ENCODE measurements at regions not wholly inside any gene's neighbourhood (a gene's known extent, or its start where the extent isn't known, plus 50 kb on each side); places are given as distances from the start of the nearest gene placed in this dataset.

DNA sequence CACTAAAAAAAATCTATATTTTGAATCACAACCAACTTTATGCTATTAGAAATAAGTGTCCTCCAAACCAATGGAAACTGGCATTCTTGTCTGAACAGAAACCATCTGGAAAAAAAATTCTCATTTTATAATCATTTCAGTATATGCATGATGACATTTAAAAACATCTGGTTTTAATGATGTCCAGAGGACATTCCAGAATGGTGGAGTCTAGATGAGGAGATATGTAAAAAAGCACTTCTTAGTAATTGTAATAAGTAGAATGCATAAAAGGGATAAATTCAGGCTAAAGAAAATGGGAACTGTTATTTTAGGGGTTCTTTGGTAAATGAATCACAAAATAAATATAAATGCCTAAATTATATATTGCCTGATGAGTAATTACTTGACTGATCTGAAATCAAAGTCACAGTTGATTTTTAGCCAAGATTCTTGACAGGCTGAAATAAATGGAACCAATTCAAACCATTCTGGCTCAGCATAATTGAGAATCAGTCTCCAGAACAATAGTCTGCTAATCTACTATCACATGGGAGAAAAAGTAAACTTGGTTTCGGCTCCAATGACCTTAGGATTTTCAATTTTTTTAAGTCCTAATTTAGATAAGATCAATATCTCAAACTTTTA lies 636.6 kb downstream of the FAT4 start:
- DNase-seq (ENCODE audit: low read depth): peak; percentile 47

DNA sequence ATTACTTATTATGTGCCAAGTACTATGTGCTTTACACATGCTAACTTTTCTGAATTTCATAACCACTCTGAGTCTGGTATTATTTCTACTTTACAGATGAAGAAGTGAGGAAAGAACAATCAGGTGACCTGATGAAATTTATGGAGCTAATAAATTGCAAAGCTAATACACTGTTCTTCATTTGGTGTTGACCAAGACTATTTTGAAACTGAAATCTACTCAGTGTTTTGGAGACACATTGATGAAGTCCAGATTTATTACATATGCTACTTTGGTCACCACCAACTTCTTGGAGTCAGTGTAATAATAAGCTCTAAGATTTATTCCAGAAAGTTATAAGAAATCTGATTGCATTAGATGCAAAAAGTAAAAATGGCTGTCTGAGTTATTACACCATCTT lies 637.9 kb downstream of the FAT4 start:
- DNase-seq (ENCODE audit: low read depth): no peak

DNA sequence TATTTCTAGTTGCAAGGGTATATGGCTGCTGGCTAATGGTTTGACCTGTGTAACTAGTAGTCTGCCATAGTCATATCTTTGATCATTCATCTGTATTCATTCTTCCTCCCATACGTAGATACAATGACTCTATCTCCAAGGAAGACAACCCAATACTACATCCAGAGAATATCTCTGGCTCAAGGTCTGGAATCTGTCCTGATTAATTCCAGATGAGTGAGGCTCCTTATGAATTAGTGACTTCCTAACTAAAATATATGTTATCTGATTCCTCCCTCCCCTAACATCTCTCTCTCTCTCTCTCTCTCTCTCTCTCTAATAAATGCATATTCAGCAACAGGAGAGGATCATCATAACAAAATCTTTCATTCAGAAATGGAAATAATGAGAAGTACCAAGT lies 641.5 kb downstream of the FAT4 start:
- DNase-seq (ENCODE audit: low read depth): no peak

DNA sequence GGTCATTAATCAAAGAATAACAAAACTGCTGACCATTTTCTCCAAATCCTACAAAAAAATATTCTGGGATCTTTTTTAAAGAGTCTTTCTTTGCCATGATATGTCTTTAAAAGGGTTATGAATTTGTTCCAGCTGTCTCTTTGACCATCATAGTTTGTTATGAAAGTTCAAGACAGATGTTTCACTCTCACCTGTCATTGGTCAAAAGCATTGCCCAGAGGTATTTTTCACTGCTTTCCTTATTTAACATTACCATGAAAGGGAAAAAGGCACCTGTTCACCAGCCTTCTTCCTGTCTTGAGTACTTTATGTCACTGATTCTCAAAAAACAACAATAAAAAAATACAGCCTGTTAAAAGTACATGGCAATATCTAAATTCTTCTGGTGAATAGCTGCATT lies 643.8 kb downstream of the FAT4 start:
- no peak for DNase-seq (ENCODE audit: low read depth)

DNA sequence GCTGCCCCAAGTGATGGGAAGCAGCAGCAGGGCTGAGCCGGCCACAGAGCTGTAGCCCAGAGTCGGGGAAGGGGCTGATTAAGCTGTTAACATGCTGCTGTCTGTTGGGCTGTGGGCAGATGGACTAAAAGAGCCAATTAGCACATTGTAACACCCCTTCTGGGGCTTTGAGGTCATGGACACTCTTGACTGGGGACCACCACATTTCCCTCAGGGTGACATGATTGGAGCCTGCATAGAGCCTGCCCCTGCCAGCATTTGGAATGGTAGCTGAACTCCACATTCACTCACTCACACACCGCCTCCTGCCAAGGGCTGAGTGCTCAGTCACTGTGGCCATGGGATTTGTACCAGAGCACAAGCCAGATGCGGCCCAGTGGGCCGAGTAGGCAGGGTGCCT lies 646.9 kb downstream of the FAT4 start:
- no peak for DNase-seq (ENCODE audit: low read depth)

DNA sequence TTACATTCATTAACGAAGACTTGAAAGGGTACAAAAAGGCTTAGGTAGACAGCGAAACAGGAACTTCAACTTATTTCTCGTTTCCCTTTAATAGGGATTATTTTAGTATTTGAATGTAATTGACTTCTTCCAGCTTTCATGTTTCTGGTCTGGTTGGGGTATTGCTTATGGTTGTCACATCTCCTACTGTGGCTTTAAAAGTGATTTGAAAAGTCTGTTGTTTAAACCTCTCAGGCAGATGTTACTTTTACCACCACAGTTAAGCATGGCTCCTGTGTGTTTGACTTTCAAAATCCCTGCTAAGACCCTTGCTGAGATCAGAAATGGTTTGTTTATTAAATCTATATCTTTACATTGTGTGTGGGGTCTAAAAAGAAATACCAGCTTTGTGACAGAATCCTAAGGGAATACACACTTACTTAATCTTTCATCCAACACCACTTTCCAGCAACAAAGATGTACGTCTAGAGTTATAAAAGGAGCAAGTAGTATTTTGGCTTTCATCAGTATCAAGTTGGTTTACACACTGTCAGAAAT lies 661.2 kb downstream of the FAT4 start:
- no peak for DNase-seq (ENCODE audit: low read depth)

GRCh38 chr4:125979950-125980349 lies 665.2 kb downstream of the FAT4 start:
- no peak for DNase-seq (ENCODE audit: low read depth)

- no peak for DNase-seq (ENCODE audit: low read depth)
Measured at GRCh38 chr4:125983168-125983567, 668.4 kb downstream of the FAT4 start.

DNA sequence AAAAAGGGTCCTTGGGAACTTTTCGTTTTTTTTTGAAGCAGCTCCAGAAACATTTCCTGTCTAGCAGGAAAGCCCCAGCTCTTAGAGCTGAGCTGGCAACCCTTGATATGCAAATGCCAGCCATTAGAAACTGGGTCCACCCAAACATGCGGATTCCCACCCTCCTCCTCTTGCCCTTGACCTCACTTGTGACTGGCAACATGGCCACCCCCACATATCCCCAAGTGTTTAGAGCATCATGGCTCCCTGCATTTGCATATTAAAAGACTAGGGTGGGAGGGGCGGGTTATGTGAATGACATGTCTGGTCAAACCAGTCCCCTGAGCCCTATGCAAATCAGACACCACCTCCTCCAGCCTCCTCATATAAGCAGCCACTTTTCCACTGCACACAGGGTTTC lies 671.1 kb downstream of the FAT4 start:
- DNase-seq (ENCODE audit: low read depth): no peak

GRCh38 chr4:125986307-125986706 lies 671.6 kb downstream of the FAT4 start:
- no peak for DNase-seq (ENCODE audit: low read depth)

- no peak for DNase-seq (ENCODE audit: low read depth)
Measured at GRCh38 chr4:125988464-125988863, 673.7 kb downstream of the FAT4 start.

DNA sequence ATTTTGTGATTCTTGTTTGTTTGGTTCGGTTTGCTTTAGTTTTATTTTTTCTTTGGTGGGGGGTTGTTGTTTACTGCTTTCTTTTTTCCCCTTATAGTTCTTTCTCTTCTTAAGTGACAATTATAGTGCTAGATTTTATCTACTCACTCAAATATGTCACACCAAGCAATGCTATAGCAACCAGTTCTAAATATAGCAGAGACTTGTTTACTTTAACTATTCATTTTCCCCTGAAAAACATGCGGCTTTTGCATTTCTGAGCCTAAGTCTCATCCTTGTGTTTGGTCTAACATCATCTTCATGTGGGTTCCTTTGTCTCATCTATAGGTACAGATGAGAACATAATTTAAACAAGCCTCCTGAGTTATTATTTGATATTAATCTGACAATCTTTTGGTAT lies 676.6 kb downstream of the FAT4 start:
- DNase-seq (ENCODE audit: low read depth): no peak

DNA sequence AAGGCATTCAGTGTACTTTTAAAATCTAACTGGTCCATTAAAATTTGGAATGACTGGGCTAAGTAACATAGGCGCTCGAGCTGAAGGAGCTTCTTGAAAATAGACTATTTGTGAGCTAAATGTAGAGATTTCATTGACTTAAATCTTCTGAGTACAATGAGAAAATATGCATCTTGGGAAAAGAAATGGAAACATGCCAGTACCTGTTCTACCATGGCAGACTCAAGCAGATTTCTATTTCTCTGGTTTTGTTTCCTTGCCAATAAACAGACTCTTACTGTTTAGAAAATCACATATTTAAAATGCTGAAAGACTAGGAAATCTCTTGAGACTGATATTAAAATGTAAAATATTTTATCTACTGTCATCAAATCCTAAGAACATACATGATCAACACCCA lies 678.1 kb downstream of the FAT4 start:
- no peak for DNase-seq (ENCODE audit: low read depth)

- no peak for DNase-seq (ENCODE audit: low read depth)
Measured at GRCh38 chr4:125994024-125994423, 679.3 kb downstream of the FAT4 start.

DNA sequence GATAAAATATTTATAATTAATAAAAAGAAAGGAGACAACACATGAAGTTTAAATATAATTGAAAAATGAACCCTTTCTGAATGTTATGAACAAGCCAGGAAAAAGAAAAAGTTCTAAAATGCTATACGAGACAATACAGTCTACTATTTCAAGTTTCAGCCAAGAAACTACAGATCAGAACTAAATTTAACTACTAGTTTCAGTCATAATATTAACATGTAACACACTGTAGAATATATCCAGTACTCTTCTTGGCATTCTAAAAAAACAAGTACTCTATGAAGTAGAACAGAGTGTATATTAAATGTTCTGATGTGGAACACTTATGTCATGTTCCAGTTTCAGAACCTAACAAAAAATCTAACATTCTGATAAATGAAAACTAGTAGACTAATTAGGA lies 679.7 kb downstream of the FAT4 start:
- no peak for DNase-seq (ENCODE audit: low read depth)

GRCh38 chr4:126004941-126005340 lies 690.2 kb downstream of the FAT4 start:
- peak; percentile 4 for DNase-seq (ENCODE audit: low read depth)

DNA sequence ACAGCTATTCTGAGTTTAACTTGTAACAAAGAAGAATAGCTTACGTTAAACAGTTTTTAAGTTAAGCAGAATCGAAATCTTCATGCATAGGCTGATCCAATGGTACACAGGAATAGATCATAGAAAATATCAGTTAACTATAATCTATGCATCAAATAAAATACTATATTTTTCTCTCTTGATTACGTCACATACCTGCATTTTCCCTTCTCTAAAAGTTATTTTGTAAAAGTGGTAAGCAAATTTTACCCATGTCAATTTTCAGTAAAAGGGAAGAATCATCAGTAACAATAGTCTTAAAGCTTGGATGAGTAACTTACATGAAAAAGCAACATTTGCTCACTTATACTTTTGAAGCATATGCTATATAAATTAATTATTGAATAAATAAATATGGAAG lies 692.4 kb downstream of the FAT4 start:
- no peak for DNase-seq (ENCODE audit: low read depth)

DNA sequence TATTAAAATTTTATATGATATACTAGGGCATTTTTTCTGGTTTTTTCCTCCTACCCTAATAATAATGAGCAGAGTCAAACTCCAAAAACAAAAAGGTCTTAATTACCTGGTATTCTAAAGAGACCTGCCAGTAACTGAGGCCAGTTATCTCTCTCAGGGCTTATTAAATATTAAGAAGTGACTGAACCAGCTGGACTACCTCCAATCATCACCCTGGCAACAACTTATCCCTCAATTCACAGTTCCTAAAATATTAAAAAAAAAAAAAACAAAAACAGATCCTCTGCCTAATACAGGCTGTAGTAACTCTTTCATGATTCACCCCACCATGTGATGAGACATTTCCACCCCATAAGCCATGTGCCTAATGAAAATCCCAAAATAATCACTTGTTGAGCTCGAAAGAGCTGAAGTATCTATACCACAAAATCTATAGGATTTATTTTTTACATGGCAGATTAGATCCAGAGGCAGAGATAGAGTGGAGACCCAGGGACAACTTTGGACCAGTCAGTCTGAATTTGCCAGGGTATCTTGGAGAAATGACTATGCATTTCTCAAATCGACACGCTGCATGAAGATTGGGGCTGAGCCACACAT lies 698.0 kb downstream of the FAT4 start:
- no peak for DNase-seq (ENCODE audit: low read depth)

DNA sequence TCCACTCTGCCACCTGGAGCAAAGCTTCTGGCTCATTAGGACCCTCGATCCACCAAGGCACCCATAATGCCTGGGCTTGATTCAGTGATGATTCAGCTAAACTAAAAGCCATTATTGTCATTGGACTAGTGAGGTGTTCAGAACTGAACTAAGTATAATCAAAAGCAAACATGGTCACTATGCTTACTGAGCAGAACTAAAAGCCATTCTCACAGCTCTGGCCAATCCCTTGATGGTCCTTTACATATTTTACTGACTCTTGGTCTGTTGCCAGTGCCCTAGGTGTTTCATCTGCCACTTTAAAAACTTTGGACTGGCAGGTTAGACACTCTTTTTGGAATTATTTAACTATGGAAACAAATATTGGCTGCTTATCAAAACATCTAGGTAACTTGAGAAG lies 703.5 kb downstream of the FAT4 start:
- DNase-seq (ENCODE audit: low read depth): no peak

DNA sequence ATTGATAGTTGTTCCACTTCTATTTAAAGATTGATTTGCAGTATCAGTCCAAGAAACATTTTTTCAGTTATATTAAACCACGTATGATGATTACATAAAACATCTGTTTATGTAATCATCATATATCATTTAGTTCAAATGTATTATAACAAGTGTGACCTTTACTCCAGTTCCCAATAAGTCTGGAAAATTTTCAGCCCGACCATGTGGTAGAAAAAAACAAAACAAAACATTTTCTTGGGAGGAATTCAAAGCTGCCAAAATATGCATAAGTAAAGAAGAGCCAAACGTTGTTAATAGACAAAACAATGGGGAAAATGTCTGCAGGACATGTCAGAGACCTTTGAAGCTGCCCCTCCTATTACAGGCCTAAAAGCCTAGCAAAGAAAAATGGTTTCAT lies 709.1 kb downstream of the FAT4 start:
- DNase-seq (ENCODE audit: low read depth): peak; percentile 28

GRCh38 chr4:126027601-126028000 lies 712.8 kb downstream of the FAT4 start:
- DNase-seq (ENCODE audit: low read depth): no peak

- no peak for DNase-seq (ENCODE audit: low read depth)
Measured at GRCh38 chr4:126028876-126029275, 714.1 kb downstream of the FAT4 start.

DNA sequence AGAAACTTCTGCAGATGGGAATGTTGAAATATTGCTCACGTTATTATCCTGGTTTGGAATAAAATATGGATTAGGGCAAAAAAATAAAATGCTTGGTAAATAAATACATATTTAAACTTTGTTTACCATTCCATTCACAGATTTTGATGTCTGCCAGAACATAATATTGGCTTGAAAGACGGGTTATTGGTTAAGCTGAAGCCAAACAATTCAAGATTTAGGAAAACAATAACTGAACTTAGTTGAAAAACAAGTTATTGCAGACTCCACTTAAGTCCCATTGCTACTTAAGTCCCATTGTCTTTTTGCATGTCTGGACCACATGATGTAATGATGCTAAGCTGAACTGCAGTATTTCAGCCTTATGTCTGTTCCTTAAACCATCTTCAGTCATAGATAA lies 722.5 kb downstream of the FAT4 start:
- no peak for DNase-seq (ENCODE audit: low read depth)

DNA sequence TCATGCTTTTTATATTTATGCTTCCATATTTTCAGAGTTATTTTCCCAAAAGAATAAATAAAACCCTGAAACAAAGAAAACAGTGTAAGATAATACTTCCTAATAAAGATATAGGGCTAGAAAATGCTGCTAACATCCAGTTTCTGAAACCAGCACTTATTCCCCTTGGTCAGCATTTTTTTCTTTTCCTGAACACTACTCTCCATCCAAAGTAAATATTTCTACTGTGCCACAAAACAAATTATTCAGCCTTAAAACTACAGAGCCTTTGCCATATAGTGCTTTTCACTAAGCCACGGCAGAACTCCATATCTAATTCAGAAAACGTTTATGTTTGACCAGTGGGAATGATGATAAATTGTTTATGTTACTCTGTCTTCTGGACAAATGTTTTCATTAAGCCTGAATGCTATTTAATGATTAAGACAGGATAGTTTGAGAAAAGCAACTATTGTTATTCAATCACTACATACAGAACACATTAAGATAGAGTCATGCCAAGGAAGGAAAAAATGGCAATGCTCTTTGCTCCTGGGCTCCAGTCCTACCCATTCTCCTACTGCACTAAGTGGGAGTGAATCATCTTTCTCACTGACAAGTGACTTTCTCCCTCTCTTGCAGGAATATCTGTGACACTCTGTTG lies 723.9 kb downstream of the FAT4 start:
- DNase-seq (ENCODE audit: low read depth): no peak

Measured in GM04504 (cell line).